T-cell (primary cell): ENCODE measurements at regions not wholly inside any gene's neighbourhood (a gene's known extent, or its start where the extent isn't known, plus 50 kb on each side); places are given as distances from the start of the nearest gene placed in this dataset.

ENCODE experiments used
- ATAC-seq, 4 experiments: fragments of 200-7000 bp in 3 of 4; fragments of 150-1000 bp in 1 of 4; cut with Tn5 transposase; replicated peaks in 1 of 4; 1 replicate in 3 of 4; 2 replicates in 1 of 4; pipeline ENCODE4 v1.10.0; 2021; ENCODE audit warnings: moderate library complexity in 3 of 4, mild to moderate bottlenecking in 2 of 4, moderate number of reproducible peaks in 1 of 4
- CTCF ChIA-PET, 2 donors: fragments of 300-600 bp; sonication (Branson Sonifier 250); formaldehyde crosslinking; loops; one replicate each; lab custom pipeline; 2022; ENCODE audit warnings: antibody characterized with exemption in 2 of 2; lab: Charles Lee
- POLR2A ChIA-PET, 2 donors: fragments of 300-600 bp; sonication (Branson Sonifier 250); formaldehyde crosslinking; loops; one replicate each; lab custom pipeline; 2022; ENCODE audit warnings: antibody characterized with exemption in 2 of 2; lab: Charles Lee
- DNase-seq, 35 experiments: peaks; one replicate each; pipeline versions ENCODE4 v3.0.0 to v3.0.0-alpha.2; 2013 to 2023
- H3K27ac ChIP-seq: one replicate; pipeline ENCODE4 v1.5.1; 2013; ENCODE audit warnings: low read length
- H3K27me3 ChIP-seq, 2 experiments: replicated peaks in 1 of 2; 1 replicate in 1 of 2; 2 replicates in 1 of 2; pipeline versions ENCODE4 v1.6.1 to v1.7.0; 2013; ENCODE audit warnings: low read length in 1 of 2, mixed read lengths in 1 of 2; ENCODE audit not compliant: control insufficient read depth in 2 of 2, insufficient read depth in 2 of 2; ENCODE audit errors: extremely low read depth in 1 of 2
- H3K36me3 ChIP-seq, 2 donors: 1 replicate in 1 of 2; 2 replicates in 1 of 2; pipeline versions ENCODE4 v1.6.1 to v1.7.0; 2013; ENCODE audit warnings: low read length in 1 of 2; ENCODE audit not compliant: control insufficient read depth in 2 of 2, insufficient read depth in 1 of 2; ENCODE audit errors: extremely low read depth in 1 of 2
- H3K4me1 ChIP-seq, 2 experiments: 1 replicate in 1 of 2; 2 replicates in 1 of 2; pipeline versions ENCODE4 v1.6.1 to v1.7.0; 2013; ENCODE audit warnings: low read length in 2 of 2, mixed read lengths in 1 of 2; ENCODE audit not compliant: insufficient read depth in 2 of 2, control insufficient read depth in 1 of 2; ENCODE audit errors: extremely low read depth in 1 of 2
- H3K4me3 ChIP-seq, 2 donors: 1 replicate in 1 of 2; 2 replicates in 1 of 2; pipeline versions ENCODE4 v1.5.1 to v1.7.0; 2013; ENCODE audit warnings: mild to moderate bottlenecking in 2 of 2, low read length in 1 of 2, moderate library complexity in 1 of 2; ENCODE audit not compliant: control insufficient read depth in 1 of 2; ENCODE audit errors: extremely low read depth in 1 of 2
- H3K9me3 ChIP-seq: 2 replicates; pipeline ENCODE4 v1.7.0; 2013
- H3K27ac Mint-ChIP-seq, 2 donors: one replicate each; pipeline ENCODE4 v1.8.0; 2020 to 2021; ENCODE audit warnings: mild to moderate bottlenecking in 2 of 2, mixed read lengths in 2 of 2
- H3K27me3 Mint-ChIP-seq, 2 donors: one replicate each; pipeline ENCODE4 v1.8.0; 2021 to 2022; ENCODE audit warnings: mixed read lengths in 2 of 2
- H3K36me3 Mint-ChIP-seq: one replicate; pipeline ENCODE4 v1.8.0; 2021; ENCODE audit warnings: mixed read lengths
- H3K4me1 Mint-ChIP-seq, 3 donors: one replicate each; pipeline ENCODE4 v1.8.0; 2020 to 2022; ENCODE audit warnings: mixed read lengths in 3 of 3, mild to moderate bottlenecking in 1 of 3
- H3K4me3 Mint-ChIP-seq, 3 donors: one replicate each; pipeline ENCODE4 v1.8.0; 2020 to 2022; ENCODE audit warnings: mild to moderate bottlenecking in 3 of 3, mixed read lengths in 3 of 3, moderate library complexity in 3 of 3
- H3K9me3 Mint-ChIP-seq, 3 donors: one replicate each; pipeline ENCODE4 v1.8.0; 2020 to 2022; ENCODE audit warnings: mixed read lengths in 3 of 3
- WGBS: methylation state at CpG from one replicate; pipeline ENCODE4 v1.1.5; 2013; ENCODE audit warnings: missing lambda C conversion rate; ENCODE audit not compliant: insufficient coverage; 5-methylcytosine and 5-hydroxymethylcytosine counted together

DNA sequence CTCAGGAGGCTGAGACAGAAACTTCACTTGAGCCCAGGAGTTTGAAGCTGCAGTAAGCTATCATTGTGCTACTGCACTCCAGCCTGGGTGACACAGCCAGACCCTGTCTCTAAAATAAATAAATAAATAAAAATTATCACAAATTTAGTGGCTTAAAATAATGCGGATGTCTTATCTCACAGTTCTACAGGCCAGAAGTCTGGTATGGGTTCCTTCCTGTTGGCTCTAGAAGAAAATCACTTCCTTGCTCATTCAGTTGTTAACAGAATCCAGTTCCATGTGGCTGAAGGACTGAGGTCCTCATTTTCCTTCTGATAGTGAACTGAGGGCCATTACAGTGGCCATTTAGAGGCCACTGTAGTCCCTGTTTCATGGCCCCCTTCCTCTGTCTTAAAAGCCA lies 94.6 kb upstream of the S1PR1 start:
- H3K27ac ChIP-seq, result no peak overlapping the region
- ChIA-PET CTCF (no interaction called here), POLR2A (no interaction called here)
- Mint-ChIP-seq H3K27me3 (no peaks in the 10 kb centered on the region), H3K27ac (peak overlapping the region in 1 of 2 donors; percentile 8), H3K4me1 (peaks cover 20 to 27% (median 26%) of the 10 kb centered on the region in 3 donors), H3K36me3 (no peaks in the 10 kb centered on the region), H3K9me3 (peaks cover 0 to 5% (median 0%) of the 10 kb centered on the region in 3 donors), H3K4me3 (no peak overlapping the region)
- H3K27me3 ChIP-seq, result no peaks in the 10 kb centered on the region
- DNase-seq, result no peak
- no peaks in the 10 kb centered on the region for H3K9me3 ChIP-seq
- H3K36me3 ChIP-seq, result no peaks in the 10 kb centered on the region
- 100% methylated on average over 1 of the region's 1 CpG for WGBS
- H3K4me3 ChIP-seq, result no peak overlapping the region
- ATAC-seq, result no peak
- H3K4me1 ChIP-seq, result peaks cover 5 to 8% of the 10 kb centered on the region in 2 experiments

DNA sequence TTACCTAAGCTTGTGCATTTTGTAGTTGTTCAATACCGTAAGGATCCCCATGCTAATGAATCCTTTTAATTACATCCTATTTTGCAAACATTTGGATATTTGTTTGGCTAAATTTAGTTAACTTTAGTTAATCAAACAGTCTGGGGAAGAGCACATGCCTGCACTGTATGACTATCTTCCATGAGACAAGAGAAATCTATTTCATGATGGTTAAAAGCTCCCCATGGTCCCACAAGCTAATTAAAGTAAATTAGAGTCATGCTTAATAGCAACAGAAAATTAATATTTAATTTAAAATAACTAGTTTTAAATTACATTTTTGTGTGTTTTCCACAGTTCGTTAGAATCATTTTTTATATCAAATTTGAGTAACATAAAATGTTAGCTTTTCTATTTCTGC lies 95.4 kb upstream of the S1PR1 start:
- ChIA-PET CTCF (interaction anchor here in 1 of 2 donors (0.7 to 1.2 kb wide), 2 partner anchors 12 to 147 kb away, joined by 4 read pairs; no protein-coding TSS in a partner anchor), POLR2A (interaction anchor here in 1 of 2 donors (0.6 kb wide), 1 partner anchor 30 kb away, joined by 3 read pairs; no protein-coding TSS in a partner anchor)
- no CpG with 5 or more reads among the region's 2 CpGs for WGBS
- Histone ChIP-seq H3K27me3 (no peaks in the 10 kb centered on the region), H3K9me3 (no peaks in the 10 kb centered on the region), H3K4me1 (peaks cover 5 to 16% of the 10 kb centered on the region in 2 experiments), H3K4me3 (no peak overlapping the region), H3K36me3 (no peaks in the 10 kb centered on the region), H3K27ac (no peak overlapping the region)
- Mint-ChIP-seq H3K36me3 (no peaks in the 10 kb centered on the region), H3K27me3 (no peaks in the 10 kb centered on the region), H3K4me1 (peaks cover 29 to 36% (median 34%) of the 10 kb centered on the region in 3 donors), H3K27ac (no peak overlapping the region), H3K9me3 (peaks cover 0 to 5% (median 0%) of the 10 kb centered on the region in 3 donors), H3K4me3 (no peak overlapping the region)
- DNase-seq (no peak), ATAC-seq (no peak)

DNA sequence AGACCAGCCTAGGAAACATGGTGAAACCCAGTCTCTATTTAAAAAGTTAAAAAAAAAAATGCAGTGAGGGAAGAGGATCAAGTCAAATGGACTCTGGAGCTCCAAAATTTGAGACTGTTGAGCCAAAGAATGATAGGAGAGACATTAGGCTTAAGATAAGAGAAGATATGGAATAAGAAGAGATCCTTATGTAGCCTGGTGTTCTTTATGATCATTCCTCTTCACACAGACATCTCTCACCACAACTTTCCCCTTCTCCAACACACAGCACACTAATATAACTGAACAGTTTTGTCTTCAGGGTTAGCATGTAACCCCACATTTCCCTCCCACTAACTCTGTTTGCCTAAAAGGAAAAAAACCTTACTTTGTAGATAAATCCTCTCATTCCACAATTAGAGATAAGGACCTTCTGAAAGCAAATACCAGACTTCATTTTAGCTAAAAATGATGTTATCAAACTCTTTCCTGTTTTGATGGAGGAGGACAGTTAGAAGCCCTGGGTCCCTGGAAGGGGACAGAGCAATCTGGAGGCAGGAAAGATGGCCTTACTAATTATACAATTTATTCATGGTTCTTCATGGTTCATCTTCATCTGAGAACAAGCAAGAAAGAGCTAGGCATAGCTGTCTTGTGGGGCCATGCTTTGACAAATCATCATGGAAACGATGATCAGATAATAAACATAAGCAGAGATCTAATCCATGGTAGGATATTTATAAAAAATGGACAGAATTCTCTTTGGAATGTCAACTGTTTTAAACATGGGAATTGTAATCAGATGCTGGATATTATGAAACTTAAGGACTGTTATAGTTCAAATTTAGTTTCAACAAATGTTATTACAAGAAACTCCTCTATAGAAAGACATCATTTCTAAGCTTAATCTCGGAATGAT lies 96.7 kb upstream of the S1PR1 start:
- Histone ChIP-seq H3K9me3 (no peaks in the 10 kb centered on the region), H3K27me3 (no peaks in the 10 kb centered on the region), H3K4me1 (peaks cover 7 to 21% of the 10 kb centered on the region in 2 experiments), H3K4me3 (no peak overlapping the region), H3K27ac (no peak overlapping the region), H3K36me3 (no peaks in the 10 kb centered on the region)
- no peaks in the 10 kb centered on the region for H3K36me3 Mint-ChIP-seq
- ATAC-seq, result no peak
- no peaks in the 10 kb centered on the region for H3K27me3 Mint-ChIP-seq
- no peak for DNase-seq
- peaks cover 38 to 43% (median 41%) of the 10 kb centered on the region in 3 donors for H3K4me1 Mint-ChIP-seq
- no CpG with 5 or more reads among the region's 2 CpGs for WGBS
- no peak overlapping the region for H3K4me3 Mint-ChIP-seq
- ChIA-PET CTCF (interaction anchor here (0.6 to 1.2 kb wide), 4 partner anchors 20 to 1326 kb away, joined by 3 to 4 read pairs (median 3); no protein-coding TSS in a partner anchor), POLR2A (interaction anchor here in 1 of 2 donors (0.6 kb wide), 1 partner anchor 46 kb away, joined by 3 read pairs; no protein-coding TSS in a partner anchor)
- H3K9me3 Mint-ChIP-seq, result peaks cover 0 to 5% (median 0%) of the 10 kb centered on the region in 3 donors
- peak overlapping the region in 1 of 2 donors; percentile 71 for H3K27ac Mint-ChIP-seq

DNA sequence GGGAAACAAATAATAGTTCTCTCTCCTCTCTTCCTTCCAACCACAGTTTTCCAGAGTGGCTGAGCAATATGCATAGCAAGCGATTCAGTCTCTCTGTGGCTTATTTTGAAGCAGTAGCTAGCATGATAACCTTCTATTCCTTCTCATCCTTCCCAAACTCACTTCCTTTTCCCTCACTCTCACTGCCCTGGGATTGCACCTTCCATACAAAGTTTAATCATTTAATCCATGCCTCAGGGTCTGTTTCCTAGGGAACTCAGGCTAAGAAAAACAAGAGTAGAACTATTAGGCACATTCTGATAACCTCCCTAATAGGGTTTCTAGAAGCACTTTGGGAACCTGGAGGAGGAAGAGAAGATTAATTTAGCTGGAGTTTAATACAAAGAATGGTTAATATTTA lies 97.7 kb upstream of the S1PR1 start:
- Mint-ChIP-seq H3K27me3 (no peaks in the 10 kb centered on the region), H3K27ac (peak overlapping the region; percentile 2 to 77), H3K36me3 (no peaks in the 10 kb centered on the region), H3K4me3 (no peak overlapping the region), H3K4me1 (peaks cover 48 to 52% (median 51%) of the 10 kb centered on the region in 3 donors), H3K9me3 (peaks cover 0 to 5% (median 0%) of the 10 kb centered on the region in 3 donors)
- H3K27me3 ChIP-seq, result no peaks in the 10 kb centered on the region
- no peak overlapping the region for H3K4me3 ChIP-seq
- H3K9me3 ChIP-seq, result no peaks in the 10 kb centered on the region
- POLR2A ChIA-PET, result interaction anchor here in 1 of 2 donors (0.6 kb wide), 1 partner anchor 99 kb away, joined by 3 read pairs; no protein-coding TSS in a partner anchor
- DNase-seq (no peak), ATAC-seq (no peak)
- no peaks in the 10 kb centered on the region for H3K36me3 ChIP-seq
- H3K27ac ChIP-seq, result no peak overlapping the region
- 89% methylated on average over 1 of the region's 1 CpG for WGBS
- CTCF ChIA-PET, result interaction anchor here (0.6 kb wide), 2 partner anchors 23 to 1325 kb away, joined by 3 read pairs; no protein-coding TSS in a partner anchor
- H3K4me1 ChIP-seq, result peaks cover 12 to 25% of the 10 kb centered on the region in 2 experiments

DNA sequence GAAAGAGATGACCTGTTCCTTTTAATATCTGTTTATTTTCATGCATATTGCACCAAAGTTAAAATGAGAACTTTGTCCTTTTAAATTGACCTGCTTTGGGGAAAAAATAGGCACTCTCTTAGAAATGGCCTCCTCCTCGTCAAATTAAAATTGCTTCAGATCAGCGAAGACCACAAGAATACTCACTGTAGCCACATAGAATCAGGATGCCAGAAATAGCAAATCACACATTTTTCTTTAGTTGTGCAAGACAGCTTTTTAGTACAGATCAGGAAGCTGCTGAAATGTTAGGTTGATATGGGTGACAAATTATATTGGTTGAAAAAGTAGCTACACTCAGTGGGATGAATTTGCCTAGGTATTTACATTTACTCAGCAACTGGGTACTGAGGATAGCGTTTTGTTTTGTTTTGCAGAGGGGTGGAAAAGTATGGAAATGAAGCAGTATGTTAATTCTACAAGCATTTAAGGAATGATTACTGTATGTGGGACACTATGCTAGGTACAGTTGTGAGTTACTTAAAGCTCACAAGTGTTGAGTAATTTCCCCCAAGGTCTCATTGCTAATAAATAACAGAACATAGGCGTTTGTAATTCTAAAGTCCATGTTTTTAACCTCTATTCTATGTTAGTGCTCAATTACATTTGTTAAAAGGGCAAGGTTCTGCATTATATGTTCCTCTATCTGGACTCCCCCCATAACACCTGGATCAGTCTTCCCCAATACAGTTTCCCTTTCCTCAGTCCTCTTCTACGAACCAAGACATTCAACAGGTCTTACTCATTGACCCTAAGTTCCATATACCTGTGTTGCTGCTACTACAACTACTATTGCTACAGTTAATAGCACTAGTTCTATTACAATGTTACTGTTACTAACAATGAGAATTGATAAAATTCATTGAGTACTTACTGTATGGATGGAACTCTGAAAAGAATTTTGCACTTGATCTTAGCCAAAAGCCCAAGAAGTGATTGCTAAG lies 99.4 kb upstream of the S1PR1 start:
- WGBS, result 20% methylated on average over 1 of the region's 5 CpGs
- peaks cover 54 to 61% (median 59%) of the 10 kb centered on the region in 3 donors for H3K4me1 Mint-ChIP-seq
- H3K27ac ChIP-seq, result peak overlapping the region; percentile 43
- no peak overlapping the region for H3K4me3 ChIP-seq
- no peaks in the 10 kb centered on the region for H3K9me3 ChIP-seq
- H3K4me3 Mint-ChIP-seq, result peak overlapping the region in 2 of 3 donors; percentile 44 to 47
- H3K9me3 Mint-ChIP-seq, result no peaks in the 10 kb centered on the region
- peaks cover 16 to 33% of the 10 kb centered on the region in 2 experiments for H3K4me1 ChIP-seq
- H3K27me3 Mint-ChIP-seq, result no peaks in the 10 kb centered on the region
- ATAC-seq (peak; percentile 21 to 54 (median 34)), DNase-seq (peak in 1 of 35 experiments; percentile 44)
- ChIA-PET POLR2A (interaction anchor here (0.6 to 1.0 kb wide), 5 partner anchors 98 to 1273 kb away, joined by 3 read pairs; no protein-coding TSS in a partner anchor), CTCF (interaction anchor here (0.5 to 2.3 kb wide), 19 partner anchors 8 to 376 kb away, joined by 3 to 12 read pairs (median 3); no protein-coding TSS in a partner anchor)
- no peaks in the 10 kb centered on the region for H3K36me3 ChIP-seq
- H3K27ac Mint-ChIP-seq, result peak overlapping the region; percentile 87 to 88
- H3K27me3 ChIP-seq, result no peaks in the 10 kb centered on the region
- no peaks in the 10 kb centered on the region for H3K36me3 Mint-ChIP-seq
